DMS153 treated with DMSO at 0.1 percent for 48 hours (cell line): ENCODE measurements at regions not wholly inside any gene's neighbourhood (a gene's known extent, or its start where the extent isn't known, plus 50 kb on each side); places are given as distances from the start of the nearest gene placed in this dataset.
"Not testable (repeated sequence)": the region's sequence is repeated elsewhere in the genome, so short reads cannot be mapped to it uniquely, and the experiment has no call there.

Experiments used
- DNase-seq: peaks from one replicate; lab custom pipeline; 2025; ENCODE audit not compliant: unreplicated experiment; lab: John Stamatoyannopoulos, UW

DNA sequence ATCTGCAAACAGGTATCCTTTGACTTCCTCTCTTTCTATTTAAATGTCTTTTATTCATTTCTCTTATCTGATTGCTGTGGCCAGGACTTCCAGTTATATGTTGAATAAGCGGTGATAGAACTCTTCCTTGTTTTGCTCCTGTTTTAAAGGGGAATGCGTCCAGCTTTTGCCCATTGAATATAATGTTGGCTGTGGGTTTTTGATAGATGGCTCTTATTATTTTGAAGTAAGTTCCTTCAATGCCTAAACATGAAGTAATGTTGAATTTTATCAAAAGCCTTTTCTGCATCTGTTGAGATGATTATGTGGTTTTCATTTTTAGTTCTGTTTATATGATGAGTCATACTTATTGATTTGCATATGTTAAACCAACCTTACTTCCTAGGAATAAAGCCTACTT is 300.5 kb upstream of the CTNND2 start:
- DNase-seq, result no peak

DNA sequence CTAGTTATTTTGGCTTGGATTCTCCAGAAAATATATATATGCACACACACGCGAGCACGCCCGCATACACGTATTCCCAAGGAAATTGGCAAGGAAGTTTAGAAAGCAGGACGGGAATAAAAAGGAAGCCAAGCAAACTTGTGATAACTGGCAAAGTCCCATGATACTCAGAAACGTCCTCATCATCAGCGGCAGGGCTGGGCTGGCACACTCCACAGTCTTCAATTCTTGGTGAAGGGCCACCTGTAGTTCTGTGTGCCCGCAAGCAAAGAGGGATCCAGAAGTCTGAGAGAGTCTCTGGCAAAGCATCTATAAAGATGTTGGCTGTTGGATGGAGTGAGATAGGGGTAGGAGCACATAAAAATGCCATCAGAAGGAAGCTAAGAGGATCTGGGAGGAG is 289.3 kb upstream of the CTNND2 start:
- DNase-seq, result no peak

DNA sequence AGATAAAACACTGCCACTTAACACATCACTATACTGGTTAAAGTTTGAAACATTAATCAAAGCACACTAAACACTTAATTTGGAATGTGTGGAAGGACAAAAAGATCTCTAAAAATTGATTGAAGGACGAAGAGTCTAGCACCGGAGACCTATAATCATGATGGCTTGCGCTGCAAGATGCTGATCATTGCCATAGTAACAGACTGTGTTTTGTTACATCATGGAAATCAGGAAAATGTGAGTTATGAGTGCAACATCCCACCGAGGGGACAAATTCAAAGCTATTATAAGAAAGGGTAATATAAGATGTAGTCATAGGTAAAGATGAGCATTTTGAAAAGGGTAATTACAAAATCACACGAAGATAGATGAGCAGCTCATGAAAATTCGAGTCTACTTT is 278.8 kb upstream of the CTNND2 start:
- no peak for DNase-seq

DNA sequence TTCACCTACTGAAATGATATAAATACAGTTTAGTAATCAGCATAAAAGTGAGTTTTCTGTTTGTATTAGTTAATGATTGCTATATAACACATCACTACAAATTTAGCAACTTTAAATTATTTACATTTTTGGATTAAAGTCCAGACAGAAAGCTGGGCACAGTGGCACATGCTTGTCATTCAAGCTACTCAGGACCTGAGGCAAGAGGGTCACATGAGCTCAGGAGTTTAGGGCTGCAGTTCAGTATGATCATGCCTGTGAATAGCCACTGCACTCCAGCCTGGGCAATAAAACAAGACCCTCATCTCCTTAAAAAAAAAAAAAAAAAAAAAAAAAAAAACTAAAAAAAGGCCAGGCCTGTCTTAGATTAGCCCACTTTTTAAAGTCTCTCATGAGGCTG is 273.6 kb upstream of the CTNND2 start:
- no peak for DNase-seq

DNA sequence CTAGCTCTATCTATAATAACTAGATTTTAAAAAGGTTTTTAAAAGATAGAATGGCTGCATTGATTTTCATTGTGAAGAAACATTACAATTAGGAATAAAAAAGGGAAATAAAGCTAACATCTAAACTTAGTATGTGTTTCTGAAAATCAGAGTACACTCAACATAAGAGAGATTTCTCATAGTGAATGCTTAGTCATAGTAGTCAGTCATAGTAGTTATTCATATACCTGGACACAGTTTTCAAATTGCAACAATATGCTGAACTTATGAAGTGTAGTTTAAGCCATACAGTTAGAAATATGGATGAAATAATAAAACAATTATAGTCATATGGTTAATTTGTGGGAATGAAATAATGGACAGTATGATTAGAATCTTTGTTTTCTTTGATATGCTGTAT is 273.0 kb upstream of the CTNND2 start:
- no peak for DNase-seq

DNA sequence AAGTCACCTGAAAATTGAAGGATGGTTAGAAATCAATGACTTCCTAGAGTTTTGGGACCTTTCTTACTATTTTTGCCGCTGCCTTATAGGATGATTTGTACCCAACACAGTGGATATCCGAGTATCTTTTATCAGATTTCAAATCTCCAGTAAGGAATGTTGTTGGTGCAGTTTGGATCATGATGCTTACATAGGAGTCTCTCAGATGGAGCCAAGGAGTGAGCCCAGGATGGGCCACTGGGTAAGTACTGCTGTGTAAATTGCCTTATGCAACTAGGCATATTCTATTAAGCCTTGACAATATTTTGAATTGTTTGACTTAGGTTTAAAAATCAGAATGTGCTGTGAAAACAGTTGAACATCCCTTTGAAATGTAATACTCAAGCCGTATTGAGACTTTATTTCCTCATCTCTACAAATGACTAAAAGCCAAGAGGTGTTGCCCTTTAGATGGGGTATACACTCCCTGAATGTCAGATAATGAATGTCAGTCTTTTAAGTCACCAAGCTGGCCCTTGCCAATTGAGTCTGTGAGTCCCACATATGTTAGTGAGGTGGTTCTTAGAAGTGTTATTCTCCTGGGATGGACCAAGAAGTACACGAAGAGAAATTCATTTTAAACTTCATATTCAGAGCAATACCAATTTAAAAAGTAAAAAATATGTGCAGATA is 271.8 kb upstream of the CTNND2 start:
- DNase-seq, result no peak

DNA sequence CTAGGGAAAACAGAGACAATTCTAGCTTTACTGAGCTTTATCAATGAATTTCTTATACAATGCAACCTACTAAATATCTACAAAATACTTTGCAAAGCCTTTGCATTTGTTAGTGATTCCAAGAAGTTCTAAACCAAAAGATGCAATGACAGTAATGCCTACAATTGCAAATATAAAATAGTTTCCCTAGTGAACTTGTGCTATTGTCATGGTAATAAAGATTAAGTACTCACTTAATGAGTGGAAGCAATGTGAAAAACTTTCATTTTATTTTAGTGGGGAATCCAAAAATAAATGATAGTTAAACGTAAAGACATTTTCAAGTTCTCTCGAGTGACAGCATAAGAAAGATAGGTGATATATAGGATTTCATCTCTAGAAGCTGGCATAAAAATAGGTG is 270.5 kb upstream of the CTNND2 start:
- DNase-seq, result no peak

DNA sequence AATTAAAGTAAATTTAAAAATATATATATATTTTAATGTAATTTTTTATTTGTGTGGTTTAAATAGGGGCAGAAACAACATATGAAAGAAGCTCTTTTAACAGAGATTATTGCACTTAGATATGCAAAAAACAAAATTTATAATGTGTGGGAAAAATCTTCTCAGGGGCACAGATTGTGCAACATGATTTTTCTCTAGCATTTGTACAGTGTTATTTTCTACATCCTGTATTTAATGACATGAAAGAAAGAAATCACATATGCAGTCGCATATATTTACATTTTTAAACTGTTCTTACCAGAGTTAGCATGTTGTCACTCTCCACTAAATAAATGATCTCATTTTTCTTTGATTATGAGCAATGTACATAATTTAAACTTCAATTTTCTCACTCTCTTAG is 265.3 kb upstream of the CTNND2 start:
- no peak for DNase-seq

DNA sequence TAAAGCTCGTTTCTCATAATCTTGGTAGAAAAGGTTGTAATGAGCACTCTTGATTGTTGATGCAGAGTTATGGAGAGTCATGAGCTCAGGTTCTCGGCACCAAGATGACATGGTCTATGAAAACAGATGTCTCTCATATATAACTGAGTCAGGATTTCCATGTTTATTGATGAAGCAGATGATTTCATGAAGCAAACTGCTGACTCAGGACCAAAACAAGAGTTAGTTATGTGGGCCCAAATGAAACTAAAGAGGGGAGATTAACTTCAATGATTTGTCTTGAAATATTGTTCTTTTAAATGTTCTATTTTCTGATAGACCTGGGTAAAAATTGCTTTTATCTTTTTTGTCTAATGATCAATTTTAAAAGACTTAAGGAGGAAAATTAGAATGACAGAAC is 258.6 kb upstream of the CTNND2 start:
- DNase-seq, result no peak

DNA sequence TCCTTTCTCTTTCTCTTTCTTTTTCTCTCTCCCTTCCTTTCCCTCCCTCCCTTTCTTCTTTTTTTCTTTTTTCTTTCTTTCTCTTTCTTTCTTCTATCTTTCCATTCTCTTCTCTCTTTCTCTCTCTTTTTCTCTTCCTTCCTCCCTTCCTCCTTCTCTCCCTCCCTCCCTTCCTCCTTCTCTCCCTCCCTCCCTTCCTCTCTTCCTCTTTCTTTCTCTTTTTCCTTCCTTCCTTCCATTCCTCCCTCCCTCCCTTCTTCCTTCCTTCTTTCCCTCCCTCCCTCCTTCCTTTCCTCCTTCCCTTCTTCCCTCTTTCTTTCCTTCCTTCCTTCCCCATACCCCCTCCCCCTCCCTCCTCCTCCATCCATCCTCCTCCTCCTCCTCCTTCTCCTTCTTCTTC is 243.3 kb upstream of the CTNND2 start:
- DNase-seq, result no peak

DNA sequence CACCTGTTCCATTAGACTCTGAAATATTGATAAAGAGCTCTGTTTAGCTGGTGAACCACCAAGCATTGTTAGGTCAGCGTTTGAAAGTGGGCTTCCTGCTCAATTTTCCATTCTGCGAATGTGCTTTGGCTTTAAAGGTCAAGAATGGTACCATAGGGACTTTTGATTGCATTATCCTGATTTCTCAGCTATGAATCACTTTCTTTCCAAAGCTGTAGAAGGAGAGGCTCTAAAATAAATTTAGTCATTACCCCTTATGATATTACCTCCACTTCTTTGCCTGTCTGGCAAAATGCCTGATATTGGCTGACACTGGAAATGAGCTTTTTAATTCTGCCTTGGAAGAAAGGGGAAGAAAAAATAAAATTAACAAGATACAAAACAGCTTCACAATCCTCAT is 237.2 kb upstream of the CTNND2 start:
- DNase-seq, result no peak

DNA sequence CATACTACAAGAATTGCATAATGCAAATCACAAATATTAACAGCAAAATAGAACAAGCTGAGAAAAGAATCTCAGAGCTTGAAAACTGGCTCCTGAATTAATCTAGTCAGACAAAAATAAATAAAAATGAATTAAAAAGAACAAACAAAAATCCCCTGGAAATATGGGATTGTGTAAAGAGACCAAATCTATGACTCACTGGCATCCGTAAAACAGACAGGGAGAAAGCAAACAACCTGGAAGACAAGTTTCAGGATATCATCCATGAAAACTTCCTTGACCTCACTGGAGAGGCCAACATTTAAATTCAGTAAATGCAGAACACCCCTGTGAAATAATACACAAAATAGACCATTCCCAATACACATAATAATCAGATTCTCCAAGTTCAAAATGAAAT is 229.3 kb upstream of the CTNND2 start:
- no peak for DNase-seq

DNA sequence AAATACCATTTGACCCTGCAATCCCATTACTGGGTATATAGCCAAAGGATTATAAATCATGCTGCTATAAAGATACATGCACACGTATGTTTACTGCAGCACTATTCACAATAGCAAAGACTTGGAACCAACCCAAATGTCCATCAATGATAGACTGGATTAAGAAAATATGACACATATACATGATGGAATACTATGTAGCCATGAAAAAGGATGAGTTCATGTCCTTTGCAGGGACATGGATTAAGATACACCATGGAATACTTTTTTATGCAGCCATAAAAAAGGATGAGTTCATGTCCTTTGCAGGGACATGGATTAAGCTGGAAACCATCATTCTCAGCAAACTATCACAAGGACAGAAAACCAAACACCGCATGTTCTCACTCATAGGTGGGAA is 226.8 kb upstream of the CTNND2 start:
- not testable (repeated sequence) for DNase-seq

DNA sequence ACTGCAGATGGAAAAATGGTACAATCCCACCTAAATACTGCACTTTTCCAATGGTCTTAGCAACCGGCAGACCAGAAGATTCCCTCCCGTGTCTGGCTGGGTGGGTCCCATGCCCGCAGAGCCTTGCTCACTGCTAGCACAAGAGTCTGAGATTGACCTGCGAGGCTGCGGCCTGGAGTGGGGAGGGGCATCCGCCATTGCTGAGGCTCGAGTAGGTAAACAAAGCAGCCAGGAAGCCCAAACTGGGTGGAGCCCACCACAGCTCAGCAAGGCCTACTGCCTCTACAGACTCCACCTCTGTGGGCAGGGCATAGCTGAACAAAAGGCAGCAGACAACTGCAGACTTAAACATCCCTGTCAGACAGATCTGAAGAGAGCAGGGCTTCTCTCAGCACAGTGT is 221.6 kb upstream of the CTNND2 start:
- no peak for DNase-seq

DNA sequence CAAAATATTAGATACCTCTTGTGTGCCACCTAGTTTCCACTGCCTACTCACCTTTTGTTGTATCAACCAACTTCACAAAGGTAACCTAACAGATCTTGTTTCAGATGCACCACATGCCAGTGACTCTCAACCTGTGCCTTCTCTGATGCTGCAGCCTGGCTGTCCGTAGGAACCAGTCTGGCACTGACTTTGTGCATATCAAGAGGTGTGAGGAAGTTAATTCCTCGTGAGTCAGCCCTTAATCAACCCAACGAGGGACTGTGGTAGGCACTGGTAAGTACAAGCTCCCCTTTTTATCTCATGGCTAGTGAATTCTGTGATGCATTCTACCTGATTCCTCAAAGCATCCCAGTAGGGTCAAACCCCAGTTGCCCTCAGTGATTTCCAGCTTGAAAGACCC is 215.4 kb upstream of the CTNND2 start:
- no peak for DNase-seq

DNA sequence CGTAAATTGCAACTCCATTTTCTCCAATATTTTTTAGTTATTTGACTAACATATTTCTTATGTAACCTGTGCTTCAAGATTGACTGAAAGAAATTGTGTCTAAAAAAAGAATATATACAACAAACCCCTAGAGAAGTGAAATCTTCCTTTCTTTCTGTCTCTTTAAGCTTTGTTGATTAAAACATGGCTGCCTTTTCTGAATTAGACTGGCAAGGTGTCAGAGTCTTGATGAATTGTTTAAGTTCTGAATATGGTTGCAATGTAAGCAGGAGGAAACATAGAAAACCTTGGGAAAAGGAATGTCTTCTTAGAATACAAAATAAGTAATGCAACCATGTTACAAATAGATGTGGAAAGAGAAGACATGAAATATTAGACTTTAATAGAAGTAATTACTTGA is 209.8 kb upstream of the CTNND2 start:
- no peak for DNase-seq

DNA sequence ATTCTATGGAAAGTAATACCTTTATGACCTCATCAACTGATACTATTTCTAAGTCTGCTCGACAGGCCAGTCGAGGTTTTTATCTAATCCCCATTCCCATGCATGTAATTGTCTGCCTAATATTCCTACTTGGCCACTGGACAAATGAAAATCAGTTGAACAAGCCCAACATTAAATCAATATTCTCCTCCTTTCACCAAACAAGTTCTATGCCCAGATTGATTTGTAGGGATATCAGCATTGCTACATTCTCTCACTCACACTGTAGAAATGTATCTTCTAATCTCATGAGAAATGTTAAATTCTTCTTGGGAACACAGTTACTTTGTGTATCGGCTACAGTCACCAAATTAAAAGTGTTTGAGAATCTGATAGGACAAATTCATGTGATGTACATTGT is 208.8 kb upstream of the CTNND2 start:
- no peak for DNase-seq

DNA sequence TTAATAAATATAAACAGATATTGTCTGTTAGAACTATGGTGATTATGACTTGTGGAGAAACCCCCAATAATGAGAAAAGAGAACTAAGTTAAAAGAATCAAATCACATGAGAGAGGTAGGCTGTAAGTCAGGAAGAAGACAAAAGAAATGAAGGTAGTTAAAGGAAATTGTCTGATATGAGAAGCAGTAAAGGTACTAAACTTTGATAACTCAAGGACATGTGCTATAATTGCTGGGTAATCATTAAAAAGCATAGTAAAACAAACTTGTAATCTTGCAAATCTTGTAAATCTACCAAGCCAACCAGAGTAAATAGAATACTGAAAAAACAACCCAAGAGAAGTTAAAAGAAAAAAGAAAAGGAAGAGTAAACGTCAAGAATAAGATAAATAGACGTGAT is 207.0 kb upstream of the CTNND2 start:
- no peak for DNase-seq

DNA sequence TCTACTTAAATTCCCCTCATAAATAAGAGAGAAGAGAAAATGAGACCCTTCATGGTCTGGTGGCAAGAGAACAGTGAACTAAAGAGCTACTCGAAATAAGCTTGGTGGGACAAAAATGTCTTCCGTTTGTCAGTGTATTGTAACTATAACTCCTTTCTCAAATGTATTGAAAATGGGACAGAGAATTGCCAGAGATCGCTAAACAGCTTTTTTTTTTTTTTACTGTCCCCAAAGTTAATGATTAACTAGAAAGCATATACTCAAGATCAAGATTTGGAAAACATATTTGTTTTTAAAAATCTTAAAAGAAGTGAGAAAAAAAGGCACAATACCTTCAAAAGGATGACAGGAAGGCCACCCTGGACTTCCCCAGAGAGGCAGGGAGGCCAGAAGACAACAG is 206.4 kb upstream of the CTNND2 start:
- no peak for DNase-seq

DNA sequence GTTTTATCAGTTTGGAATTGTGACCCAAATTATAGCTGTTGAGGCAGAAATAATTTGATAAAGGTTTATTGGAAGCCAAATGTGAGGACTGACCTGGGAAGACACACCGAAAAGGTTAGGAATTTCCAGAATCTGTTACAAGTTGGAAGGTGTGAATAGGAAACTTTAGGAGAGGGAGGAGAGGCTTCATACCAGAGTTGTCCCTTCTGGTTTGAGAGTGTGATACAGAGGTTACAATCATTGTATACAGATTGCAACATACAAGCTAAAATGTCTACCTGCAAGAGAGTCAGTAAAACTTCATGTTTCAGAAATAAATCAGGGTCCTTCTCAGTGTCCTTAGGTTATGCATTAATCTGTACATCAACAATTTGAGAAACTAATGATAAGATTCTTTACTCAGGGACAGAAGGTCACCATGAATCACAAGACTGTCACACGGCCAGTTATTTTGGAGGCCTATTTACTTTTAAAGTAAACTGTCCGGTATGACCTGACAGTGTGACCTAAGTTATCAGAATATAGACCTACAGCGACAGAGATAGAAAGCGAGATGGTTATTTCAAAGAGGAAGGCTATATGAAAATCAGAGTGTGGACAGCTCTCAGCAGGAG is 204.9 kb upstream of the CTNND2 start:
- DNase-seq, result no peak

DNA sequence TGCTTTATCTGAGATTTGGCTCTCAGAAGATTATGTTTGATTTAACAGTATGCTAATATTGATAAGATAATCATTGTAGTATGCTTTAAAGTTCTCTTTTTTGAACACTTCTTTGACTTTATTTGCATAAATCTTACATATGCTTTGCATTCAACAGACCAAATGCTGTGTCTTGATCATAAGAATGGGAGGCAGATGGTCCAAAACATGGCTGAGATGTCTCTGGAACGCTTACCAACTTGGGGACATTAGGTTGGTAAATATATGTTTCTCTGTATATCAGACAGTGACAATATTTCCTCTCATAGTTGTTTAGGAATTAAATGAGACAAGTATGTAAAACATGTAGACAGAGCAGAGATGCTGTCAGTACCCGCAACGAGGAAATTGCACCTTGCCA is 197.9 kb upstream of the CTNND2 start:
- DNase-seq, result no peak

DNA sequence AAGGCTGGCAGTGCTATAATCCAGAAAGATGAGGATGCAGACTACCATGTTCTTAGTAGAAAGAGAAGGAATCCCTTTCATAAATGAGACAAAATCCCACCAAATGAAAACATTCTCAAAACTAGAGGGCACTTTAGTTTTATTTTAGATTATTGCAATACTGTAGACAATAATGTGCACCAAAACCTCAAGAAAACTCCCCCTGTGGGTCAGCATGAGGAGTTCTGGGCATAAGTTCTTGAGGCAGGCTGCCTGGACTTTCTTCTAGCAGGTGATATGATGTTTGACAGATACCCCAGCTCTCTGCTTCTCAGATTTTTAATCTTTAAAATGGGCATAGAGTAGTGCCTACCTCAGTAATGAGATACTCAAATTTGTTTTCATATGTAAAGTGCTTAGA is 196.3 kb upstream of the CTNND2 start:
- DNase-seq, result no peak

DNA sequence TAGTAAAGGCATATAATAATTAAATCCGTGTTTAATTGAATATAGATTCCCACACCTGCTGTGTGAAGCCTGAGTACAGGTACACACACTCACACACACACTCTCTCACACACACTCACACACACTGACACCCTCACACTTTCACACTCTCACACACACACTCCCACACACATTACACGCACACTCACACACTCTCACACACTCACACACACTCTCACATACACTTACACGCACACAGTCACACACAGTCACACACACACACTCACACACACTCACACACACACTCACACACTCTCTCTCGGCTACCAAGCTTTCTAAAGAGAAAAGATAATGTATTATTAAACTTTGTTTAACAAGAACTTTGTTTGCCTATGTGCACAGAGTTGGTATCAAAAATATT is 195.1 kb upstream of the CTNND2 start:
- DNase-seq, result no peak
